Thymus (tissue), 11 donors: ENCODE measurements at regions not wholly inside any gene's neighbourhood (a gene's known extent, or its start where the extent isn't known, plus 50 kb on each side); places are given as distances from the start of the nearest gene placed in this dataset.

ENCODE experiments used
- DNase-seq, 9 donors: peaks; one replicate each; pipeline ENCODE4 v3.0.0-alpha.2; 2013; ENCODE audit warnings: low spot score in 9 of 9, low read depth in 6 of 9, missing footprints in 1 of 9
- H3K27ac ChIP-seq, 2 donors: one replicate each; pipeline ENCODE4 v1.5.1; 2013; ENCODE audit warnings: control low read depth in 1 of 2, low read depth in 1 of 2, low read length in 1 of 2, mild to moderate bottlenecking in 1 of 2, moderate library complexity in 1 of 2
- H3K27me3 ChIP-seq, 2 donors: one replicate each; pipeline ENCODE4 v1.5.1; 2013; ENCODE audit warnings: low read length in 1 of 2; ENCODE audit not compliant: control insufficient read depth in 2 of 2, insufficient read depth in 1 of 2
- H3K36me3 ChIP-seq, 2 donors: one replicate each; pipeline ENCODE4 v1.5.1; 2013; ENCODE audit warnings: low read length in 1 of 2, mild to moderate bottlenecking in 1 of 2, moderate library complexity in 1 of 2; ENCODE audit not compliant: control insufficient read depth in 2 of 2, insufficient read depth in 2 of 2
- H3K4me1 ChIP-seq, 2 donors: one replicate each; pipeline ENCODE4 v1.5.1; 2013; ENCODE audit warnings: low read length in 2 of 2; ENCODE audit not compliant: control insufficient read depth in 2 of 2, insufficient read depth in 2 of 2
- H3K4me3 ChIP-seq, 2 donors: one replicate each; pipeline ENCODE4 v1.5.1; 2013; ENCODE audit warnings: low read length in 2 of 2, control low read depth in 1 of 2, mild to moderate bottlenecking in 1 of 2
- H3K9me3 ChIP-seq, 2 donors: one replicate each; pipeline ENCODE4 v1.5.1; 2013; ENCODE audit warnings: low read length in 1 of 2, mild to moderate bottlenecking in 1 of 2; ENCODE audit not compliant: control insufficient read depth in 2 of 2, insufficient read depth in 1 of 2
- WGBS: extraction: QIAGEN DNeasy Blood & Tissue Kit; methylation state at CpG from one replicate; pipeline ENCODE4 v1.1.7; 2013; 5-methylcytosine and 5-hydroxymethylcytosine counted together
- donor health status: healthy.

DNA sequence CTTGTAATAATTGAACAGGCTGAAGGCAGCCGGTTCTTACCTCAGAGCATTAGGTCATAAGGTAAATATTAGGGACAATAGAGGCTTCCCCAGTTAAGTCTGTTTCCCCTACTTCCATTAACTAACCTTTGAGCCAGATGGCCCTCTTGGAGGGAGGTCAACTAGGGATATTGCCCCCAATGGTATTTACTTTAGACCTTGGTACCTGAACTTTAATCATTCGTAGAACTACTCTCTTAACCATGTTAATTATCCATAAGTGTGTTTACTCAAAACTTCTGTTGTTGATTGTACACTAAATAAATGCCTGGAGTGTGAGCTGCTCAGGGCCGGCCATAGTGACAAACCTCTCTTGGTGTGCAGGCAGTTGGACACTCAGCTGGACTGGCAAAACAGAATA, 1843.5 kb upstream of the AGA start:
- no peak overlapping the region for H3K27ac ChIP-seq
- DNase-seq = no peak
- 93% methylated on average over 3 of the region's 3 CpGs for WGBS

GRCh38 chr4:179291657-179292056, 1849.4 kb upstream of the AGA start:
- Histone ChIP-seq H3K9me3 (peaks cover 0 to 2% of the 10 kb centered on the region in 2 donors), H3K27ac (no peak overlapping the region), H3K4me1 (no peaks in the 10 kb centered on the region), H3K36me3 (no peaks in the 10 kb centered on the region), H3K27me3 (no peaks in the 10 kb centered on the region), H3K4me3 (no peak overlapping the region)
- DNase-seq = no peak

More for the DNA sequence above, 1843.5 kb upstream of the AGA start:
- Histone ChIP-seq H3K9me3 (no peaks in the 10 kb centered on the region), H3K27me3 (no peaks in the 10 kb centered on the region), H3K4me3 (no peak overlapping the region), H3K4me1 (no peaks in the 10 kb centered on the region), H3K36me3 (no peaks in the 10 kb centered on the region)

DNA sequence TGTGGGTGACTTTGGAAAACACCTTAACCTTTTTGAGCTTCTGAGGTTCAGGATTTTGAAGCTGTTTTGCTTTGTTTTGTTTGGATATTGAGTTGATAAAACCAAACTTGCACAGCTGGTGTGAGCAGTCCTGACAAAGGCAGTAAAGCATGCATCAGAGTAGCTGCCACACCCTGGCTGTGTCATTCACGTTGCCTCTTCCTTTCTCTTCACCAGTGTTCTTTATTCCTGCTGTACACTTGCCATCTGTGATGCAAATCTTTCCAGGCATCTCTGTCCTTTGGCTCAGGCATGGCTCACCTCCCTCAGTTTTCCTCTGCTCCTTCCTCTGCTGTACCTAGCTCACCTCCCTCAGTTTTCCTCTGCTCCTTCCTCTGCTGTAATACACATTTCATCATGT, 1850.2 kb upstream of the AGA start:
- Histone ChIP-seq H3K4me3 (no peak overlapping the region), H3K27me3 (no peaks in the 10 kb centered on the region), H3K27ac (no peak overlapping the region), H3K4me1 (no peaks in the 10 kb centered on the region), H3K9me3 (peaks cover 0 to 2% of the 10 kb centered on the region in 2 donors), H3K36me3 (no peaks in the 10 kb centered on the region)
- 85% methylated on average over 1 of the region's 1 CpG for WGBS
- no peak for DNase-seq

DNA sequence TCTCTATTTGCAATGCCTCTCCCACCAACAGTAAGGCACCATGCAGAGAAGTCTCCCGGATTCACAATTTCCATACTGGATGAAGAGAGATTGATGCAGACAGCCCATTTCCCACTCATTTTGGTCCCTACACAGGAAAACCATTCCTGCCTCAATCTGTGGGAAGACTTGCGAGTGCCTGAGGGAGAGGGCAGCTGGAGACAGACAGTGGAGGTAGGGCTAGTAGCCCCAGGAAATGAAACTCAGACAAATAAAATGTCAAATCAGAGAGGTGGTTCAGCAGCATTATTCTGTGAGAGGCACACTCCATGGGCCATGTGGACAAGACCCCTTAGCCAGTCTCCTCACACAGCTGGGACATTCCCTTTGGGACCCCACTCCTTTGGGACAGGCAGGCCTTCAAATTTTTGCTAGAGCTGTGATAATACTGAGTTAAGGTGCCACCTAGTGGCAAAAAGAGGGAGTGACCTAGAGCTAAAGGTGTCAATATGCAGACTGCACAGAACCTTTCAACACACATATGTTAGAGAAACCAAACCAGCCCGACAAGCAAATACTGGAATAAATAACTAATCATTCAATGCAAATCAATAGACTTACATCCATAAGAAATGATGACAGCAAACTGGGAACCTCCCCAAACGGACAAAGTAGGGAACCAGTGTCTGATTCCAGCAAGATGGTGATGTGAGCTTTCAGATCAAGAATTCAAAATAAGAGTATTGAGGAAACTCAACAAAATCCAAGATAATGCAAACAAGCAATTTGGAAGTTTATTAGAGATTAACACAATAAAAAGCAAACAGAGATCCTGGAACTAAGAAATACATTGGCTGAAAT, 1865.3 kb upstream of the AGA start:
- Histone ChIP-seq H3K27me3 (no peaks in the 10 kb centered on the region), H3K27ac (no peak overlapping the region), H3K36me3 (no peaks in the 10 kb centered on the region), H3K9me3 (no peaks in the 10 kb centered on the region), H3K4me1 (no peaks in the 10 kb centered on the region), H3K4me3 (no peak overlapping the region)
- peak in 5 of 9 donors; percentile 1 to 25 (median 13) for DNase-seq
- WGBS = 87% methylated on average over 4 of the region's 4 CpGs

GRCh38 chr4:179313823-179314222, 1871.6 kb upstream of the AGA start:
- H3K27ac ChIP-seq = no peak overlapping the region
- no peak overlapping the region for H3K4me3 ChIP-seq
- 100% methylated on average over 1 of the region's 1 CpG for WGBS
- no peaks in the 10 kb centered on the region for H3K27me3 ChIP-seq
- no peaks in the 10 kb centered on the region for H3K9me3 ChIP-seq
- DNase-seq = no peak
- H3K36me3 ChIP-seq = no peaks in the 10 kb centered on the region
- no peaks in the 10 kb centered on the region for H3K4me1 ChIP-seq

GRCh38 chr4:179325181-179325580, 1882.9 kb upstream of the AGA start:
- no peak for DNase-seq
- H3K4me1 ChIP-seq = no peaks in the 10 kb centered on the region
- no peak overlapping the region for H3K4me3 ChIP-seq
- H3K27ac ChIP-seq = no peak overlapping the region
- no peaks in the 10 kb centered on the region for H3K9me3 ChIP-seq
- no peaks in the 10 kb centered on the region for H3K36me3 ChIP-seq
- WGBS = 97% methylated on average over 2 of the region's 2 CpGs
- no peaks in the 10 kb centered on the region for H3K27me3 ChIP-seq

DNA sequence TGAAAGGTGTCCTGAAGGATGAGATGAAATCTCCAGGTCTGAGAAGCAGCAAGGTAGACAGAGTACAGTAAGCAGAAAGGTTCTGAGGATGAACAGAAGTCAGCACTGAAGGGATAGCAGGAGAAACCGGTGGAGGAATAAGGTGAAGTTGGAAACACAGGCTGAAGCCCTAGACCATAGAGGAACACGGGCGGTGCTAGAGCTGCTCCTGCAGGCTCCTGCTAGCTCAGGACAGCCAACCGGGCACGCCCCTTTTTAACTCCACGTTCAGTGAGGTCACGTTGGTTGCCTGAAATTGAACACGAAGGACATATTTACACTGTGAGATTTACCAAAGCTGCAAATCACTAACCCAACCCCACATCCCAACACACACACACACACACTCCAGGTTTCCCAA, 1886.4 kb upstream of the AGA start:
- WGBS = 90% methylated on average over 8 of the region's 8 CpGs
- DNase-seq = no peak

GRCh38 chr4:179331362-179331761, 1889.1 kb upstream of the AGA start:
- Histone ChIP-seq H3K27ac (no peak overlapping the region), H3K27me3 (no peaks in the 10 kb centered on the region), H3K9me3 (no peaks in the 10 kb centered on the region), H3K4me3 (no peak overlapping the region), H3K36me3 (no peaks in the 10 kb centered on the region), H3K4me1 (no peaks in the 10 kb centered on the region)
- WGBS = 84% methylated on average over 6 of the region's 6 CpGs
- DNase-seq = no peak

More for the DNA sequence above, 1886.4 kb upstream of the AGA start:
- Histone ChIP-seq H3K4me1 (no peaks in the 10 kb centered on the region), H3K27ac (no peak overlapping the region), H3K9me3 (no peaks in the 10 kb centered on the region), H3K27me3 (no peaks in the 10 kb centered on the region), H3K4me3 (no peak overlapping the region), H3K36me3 (no peaks in the 10 kb centered on the region)

DNA sequence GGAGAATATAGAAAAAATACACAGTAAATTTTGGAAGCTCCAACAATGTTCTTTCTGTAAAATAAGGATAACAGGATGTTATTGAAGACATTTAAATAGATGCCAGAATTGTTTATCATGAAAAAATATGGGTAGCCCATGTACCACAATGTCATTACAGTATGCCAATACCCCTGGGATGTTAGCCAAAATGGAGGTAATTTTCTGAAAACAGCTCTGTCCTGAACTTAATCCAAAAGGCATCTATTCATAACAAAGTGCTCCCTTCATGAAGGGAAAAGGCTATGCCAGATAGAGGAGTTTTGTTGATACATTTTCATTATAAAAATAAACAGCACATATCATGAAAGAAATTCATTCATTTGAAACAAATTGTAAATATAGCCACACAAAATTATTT, 1902.6 kb upstream of the AGA start:
- Histone ChIP-seq H3K36me3 (no peaks in the 10 kb centered on the region), H3K27ac (no peak overlapping the region), H3K27me3 (no peaks in the 10 kb centered on the region), H3K9me3 (no peaks in the 10 kb centered on the region), H3K4me1 (no peaks in the 10 kb centered on the region), H3K4me3 (no peak overlapping the region)
- DNase-seq = no peak
